ENCODE measurements at regions not wholly inside any gene's neighbourhood (a gene's known extent, or its start where the extent isn't known, plus 50 kb on each side); places are given as distances from the start of the nearest gene placed in this dataset.
A peak's percentile ranks its signal among the peaks of the same experiment; 100 is the strongest.
"Not testable (repeated sequence)": the region's sequence is repeated elsewhere in the genome, so short reads cannot be mapped to it uniquely, and the experiment has no call there.

GRCh38 chr12:92393504-92393903, 247.9 kb upstream of the BTG1 start:
- DNase-seq: no peak

GRCh38 chr12:92391726-92392125, 246.1 kb upstream of the BTG1 start:
- not testable (repeated sequence) for DNase-seq

- no peak for DNase-seq
Observed at GRCh38 chr12:92389466-92389865, 243.8 kb upstream of the BTG1 start.

- DNase-seq: no peak
Observed at GRCh38 chr12:92385296-92385695, 239.7 kb upstream of the BTG1 start.

GRCh38 chr12:92384571-92384970, 238.9 kb upstream of the BTG1 start:
- DNase-seq: no peak

- DNase-seq: no peak
Observed at GRCh38 chr12:92382383-92382878, 236.8 kb upstream of the BTG1 start.

- no peak for DNase-seq
Observed at GRCh38 chr12:92381856-92382255, 236.2 kb upstream of the BTG1 start.

- no peak for DNase-seq
Observed at GRCh38 chr12:92378682-92379479, 233.2 kb upstream of the BTG1 start.

GRCh38 chr12:92375504-92375903, 229.9 kb upstream of the BTG1 start:
- DNase-seq: not testable (repeated sequence)

- no peak for DNase-seq
Observed at GRCh38 chr12:92370828-92371227, 225.2 kb upstream of the BTG1 start.

- DNase-seq: no peak
Observed at GRCh38 chr12:92369636-92370035, 224.0 kb upstream of the BTG1 start.

GRCh38 chr12:92369056-92369455, 223.4 kb upstream of the BTG1 start:
- no peak for DNase-seq

GRCh38 chr12:92365836-92366235, 220.2 kb upstream of the BTG1 start:
- DNase-seq: no peak

- DNase-seq: no peak
Observed at GRCh38 chr12:92365333-92365732, 219.7 kb upstream of the BTG1 start.

GRCh38 chr12:92363295-92364146, 217.9 kb upstream of the BTG1 start:
- DNase-seq: peak; percentile 27

GRCh38 chr12:92362785-92363184, 217.1 kb upstream of the BTG1 start:
- peak; percentile 6 for DNase-seq

- peak; percentile 7 for DNase-seq
Observed at GRCh38 chr12:92362126-92362525, 216.5 kb upstream of the BTG1 start.

- DNase-seq: no peak
Observed at GRCh38 chr12:92360543-92360942, 214.9 kb upstream of the BTG1 start.

- no peak for DNase-seq
Observed at GRCh38 chr12:92359581-92360209, 214.0 kb upstream of the BTG1 start.

- no peak for DNase-seq
Observed at GRCh38 chr12:92357584-92358261, 212.1 kb upstream of the BTG1 start.

- no peak for DNase-seq
Observed at GRCh38 chr12:92356425-92356824, 210.8 kb upstream of the BTG1 start.

- no peak for DNase-seq
Observed at GRCh38 chr12:92349635-92350034, 204.0 kb upstream of the BTG1 start.
